Endothelial cell of umbilical vein (primary cell): ENCODE measurements at regions not wholly inside any gene's neighbourhood (a gene's known extent, or its start where the extent isn't known, plus 50 kb on each side); places are given as distances from the start of the nearest gene placed in this dataset.

ENCODE experiments used
- EZH2 ChIP-seq: IDR thresholded peaks from 2 replicates; pipeline ENCODE4 v1.6.1; 2012; ENCODE audit warnings: borderline replicate concordance, low read depth, mild to moderate bottlenecking, moderate library complexity, low read length, inconsistent platforms; ENCODE audit not compliant: severe bottlenecking
- FOS ChIP-seq: IDR thresholded peaks from 2 replicates; pipeline ENCODE4 v1.6.1; 2011; ENCODE audit warnings: mild to moderate bottlenecking, low read length, moderate library complexity, borderline replicate concordance; ENCODE audit not compliant: insufficient read depth
- GATA2 ChIP-seq: IDR thresholded peaks from 2 replicates; pipeline ENCODE4 v1.7.0; 2011; ENCODE audit warnings: low read depth, mild to moderate bottlenecking, moderate library complexity, mixed read lengths, low read length; ENCODE audit not compliant: insufficient read length, insufficient read depth
- JUN ChIP-seq: IDR thresholded peaks from 2 replicates; pipeline ENCODE4 v1.6.1; 2011; ENCODE audit warnings: borderline replicate concordance, low read depth; ENCODE audit not compliant: insufficient read length, insufficient read depth
- MYC ChIP-seq: IDR thresholded peaks from one replicate; pipeline ENCODE4 v1.6.1; 2011; ENCODE audit warnings: mild to moderate bottlenecking, low read depth, low read length
- POLR2A ChIP-seq: IDR thresholded peaks from 2 replicates; pipeline ENCODE4 v1.6.1; 2012; ENCODE audit warnings: low read depth, mild to moderate bottlenecking, control low read depth, low read length
- POLR2AphosphoS5 ChIP-seq: IDR thresholded peaks from 2 replicates; pipeline ENCODE4 v1.6.1; 2012; ENCODE audit warnings: low read depth, mild to moderate bottlenecking, control low read depth, low read length, moderate library complexity; ENCODE audit not compliant: insufficient read depth
- TF ChIP-seq, protein P1 (sequence below), 2 donors: IDR thresholded peaks; 1 replicate in 1 of 2; 2 replicates in 1 of 2; pipeline ENCODE4 v1.5.1; 2011; ENCODE audit warnings: low read length in 2 of 2, mild to moderate bottlenecking in 2 of 2, moderate library complexity in 2 of 2, control low read depth in 1 of 2, inconsistent platforms in 1 of 2, low read depth in 1 of 2; ENCODE audit not compliant: insufficient read depth in 1 of 2; ENCODE audit errors: extremely low read depth in 1 of 2
- TF ChIP-seq, protein P2 (sequence below): IDR thresholded peaks from 2 replicates; pipeline ENCODE4 v1.6.1; 2011; ENCODE audit not compliant: insufficient read depth, insufficient read length

GRCh38 chr6:30795549-30796293 is 51.4 kb upstream of the IER3 start:
- TF ChIP-seq, protein P1, sequence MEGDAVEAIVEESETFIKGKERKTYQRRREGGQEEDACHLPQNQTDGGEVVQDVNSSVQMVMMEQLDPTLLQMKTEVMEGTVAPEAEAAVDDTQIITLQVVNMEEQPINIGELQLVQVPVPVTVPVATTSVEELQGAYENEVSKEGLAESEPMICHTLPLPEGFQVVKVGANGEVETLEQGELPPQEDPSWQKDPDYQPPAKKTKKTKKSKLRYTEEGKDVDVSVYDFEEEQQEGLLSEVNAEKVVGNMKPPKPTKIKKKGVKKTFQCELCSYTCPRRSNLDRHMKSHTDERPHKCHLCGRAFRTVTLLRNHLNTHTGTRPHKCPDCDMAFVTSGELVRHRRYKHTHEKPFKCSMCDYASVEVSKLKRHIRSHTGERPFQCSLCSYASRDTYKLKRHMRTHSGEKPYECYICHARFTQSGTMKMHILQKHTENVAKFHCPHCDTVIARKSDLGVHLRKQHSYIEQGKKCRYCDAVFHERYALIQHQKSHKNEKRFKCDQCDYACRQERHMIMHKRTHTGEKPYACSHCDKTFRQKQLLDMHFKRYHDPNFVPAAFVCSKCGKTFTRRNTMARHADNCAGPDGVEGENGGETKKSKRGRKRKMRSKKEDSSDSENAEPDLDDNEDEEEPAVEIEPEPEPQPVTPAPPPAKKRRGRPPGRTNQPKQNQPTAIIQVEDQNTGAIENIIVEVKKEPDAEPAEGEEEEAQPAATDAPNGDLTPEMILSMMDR (IDR thresholded peaks at IDR 0.05; ENCODE audit: extremely low read depth in 1 of 2, insufficient read depth in 1 of 2, low read depth in 1 of 2, low read length in 2 of 2): no peak
- TF ChIP-seq POLR2A: no peak
- TF ChIP-seq EZH2: no peak
- TF ChIP-seq POLR2AphosphoS5: no peak
- TF ChIP-seq, protein P2, sequence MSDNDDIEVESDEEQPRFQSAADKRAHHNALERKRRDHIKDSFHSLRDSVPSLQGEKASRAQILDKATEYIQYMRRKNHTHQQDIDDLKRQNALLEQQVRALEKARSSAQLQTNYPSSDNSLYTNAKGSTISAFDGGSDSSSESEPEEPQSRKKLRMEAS: no peak
- no peak for TF ChIP-seq FOS
- TF ChIP-seq MYC: no peak
- TF ChIP-seq JUN: no peak
- TF ChIP-seq GATA2: no peak
